GM12878 (cell line): ENCODE measurements at regions not wholly inside any gene's neighbourhood (a gene's known extent, or its start where the extent isn't known, plus 50 kb on each side); places are given as distances from the start of the nearest gene placed in this dataset.

Experiments
- ATAC-seq: fragments of 200-7000 bp; cut with Tn5 transposase; 3 replicates; pipeline ENCODE4 v1.9.1; 2020; ENCODE audit warnings: mild to moderate bottlenecking, moderate library complexity
- BruUV-seq: library from RNA; stranded (reverse); fragments of 400-500 nt; replicated peaks from 2 replicates; lab custom pipeline; 2021; lab: Mats Ljungman, UMichigan
- CTCF ChIA-PET: fragments of 300-600 bp; sonication (Branson Sonifier 250); formaldehyde crosslinking; extraction: SDS; loops from one replicate; lab custom pipeline; 2021; ENCODE audit warnings: inconsistent platforms; lab: Yijun Ruan, JAX
- POLR2A ChIA-PET: fragments of 350-600 bp; formaldehyde crosslinking; extraction: SDS; loops from one replicate; lab custom pipeline; 2021; ENCODE audit warnings: inconsistent platforms; lab: Charles Lee
- RAD21 ChIA-PET: fragments of 300-600 bp; sonication (Branson Sonifier 250); formaldehyde crosslinking; loops from one replicate; lab custom pipeline; 2023; ENCODE audit warnings: antibody characterized with exemption; ENCODE audit not compliant: unreplicated experiment; lab: Charles Lee
- SMC1A ChIA-PET: fragments of 300-600 bp; sonication (Branson Sonifier 250); formaldehyde crosslinking; loops from one replicate; lab custom pipeline; 2023; ENCODE audit not compliant: unreplicated experiment, uncharacterized antibody; lab: Charles Lee
- DNase-seq: peaks from one replicate; pipeline ENCODE4 v3.0.0-alpha.2; 2011; ENCODE audit warnings: low read depth, low spot score
- FAIRE-seq: peaks from 3 replicates; lab custom pipeline; 2011; peaks lifted over from hg19 to GRCh38; lab: Jason Lieb, UNC
- H2AFZ ChIP-seq: 2 replicates; pipeline ENCODE4 v1.6.0; 2011; ENCODE audit warnings: low read depth, low read length, control low read depth; ENCODE audit not compliant: control insufficient read depth
- H3K27ac ChIP-seq: 2 replicates; pipeline ENCODE4 v1.5.1; 2011; ENCODE audit warnings: control low read depth; ENCODE audit not compliant: control insufficient read depth, insufficient read depth
- H3K27me3 ChIP-seq, 2 experiments: replicated peaks in 1 of 2; 2 replicates each; pipeline versions ENCODE4 v1.6.0 to v1.6.1; 2011; ENCODE audit warnings: low read length in 1 of 2; ENCODE audit not compliant: control insufficient read depth in 2 of 2, insufficient read depth in 2 of 2
- H3K36me3 ChIP-seq, 2 experiments: 2 replicates each; pipeline ENCODE4 v1.5.1; 2011; ENCODE audit warnings: low read length in 1 of 2; ENCODE audit not compliant: control insufficient read depth in 2 of 2, insufficient read depth in 2 of 2
- H3K4me1 ChIP-seq: 2 replicates; pipeline ENCODE4 v1.6.1; 2011; ENCODE audit warnings: mild to moderate bottlenecking, low read length, moderate library complexity, mixed read lengths; ENCODE audit not compliant: control insufficient read depth, insufficient read depth
- H3K4me2 ChIP-seq: 2 replicates; pipeline ENCODE4 v1.6.0; 2011; ENCODE audit warnings: control low read depth; ENCODE audit not compliant: control insufficient read depth, insufficient read depth
- H3K4me3 ChIP-seq: fragments of 200-600 bp; sonication (generic); 2 replicates; pipeline ENCODE4 v1.5.1; 2016
- H3K79me2 ChIP-seq: 2 replicates; pipeline ENCODE4 v1.6.0; 2011; ENCODE audit warnings: low read length; ENCODE audit not compliant: control insufficient read depth, insufficient read depth
- H3K9ac ChIP-seq: 2 replicates; pipeline ENCODE4 v1.8.0; 2011; ENCODE audit warnings: low read length, control low read depth, mixed read lengths; ENCODE audit not compliant: control insufficient read depth, insufficient read depth
- H3K9me3 ChIP-seq: replicated peaks from 3 replicates; pipeline ENCODE4 v1.5.1; 2011; ENCODE audit warnings: mild to moderate bottlenecking, low read length; ENCODE audit not compliant: control insufficient read depth, insufficient read depth
- H4K20me1 ChIP-seq: 2 replicates; pipeline ENCODE4 v1.6.0; 2011; ENCODE audit not compliant: control insufficient read depth, insufficient read depth
- ATF2 ChIP-seq: IDR thresholded peaks from 2 replicates; pipeline ENCODE4 v1.6.1; 2012; ENCODE audit warnings: low read length, inconsistent platforms
- BHLHE40 ChIP-seq, 2 experiments: fragments of 450-650 bp in 1 of 2; IDR thresholded peaks; 2 replicates each; pipeline ENCODE4 v1.6.1; 2011 to 2017; ENCODE audit warnings: low read depth in 2 of 2, borderline replicate concordance in 1 of 2, improper control_type of control experiment in 1 of 2, low read length in 1 of 2, mild to moderate bottlenecking in 1 of 2
- CEBPB ChIP-seq, 2 experiments: fragments of 150-350 bp in 1 of 2; IDR thresholded peaks; 2 replicates each; pipeline ENCODE4 v1.6.1; 2012 to 2014; ENCODE audit warnings: low read depth in 2 of 2, low read length in 2 of 2, borderline replicate concordance in 1 of 2, inconsistent platforms in 1 of 2
- CHD4 ChIP-seq: fragments of 200-600 bp; sonication (generic); IDR thresholded peaks from 2 replicates; pipeline ENCODE4 v1.6.1; 2016; ENCODE audit warnings: mild to moderate bottlenecking
- E4F1 ChIP-seq: fragments of 450-650 bp; IDR thresholded peaks from 2 replicates; pipeline ENCODE4 v1.6.1; 2018; ENCODE audit warnings: borderline replicate concordance, mild to moderate bottlenecking; ENCODE audit not compliant: partially characterized antibody
- MXI1 ChIP-seq: fragments of 150-350 bp; IDR thresholded peaks from 2 replicates; pipeline ENCODE4 v1.6.1; 2011; ENCODE audit warnings: low read depth, mild to moderate bottlenecking, inconsistent platforms, low read length, improper control_type of control experiment
- NBN ChIP-seq: fragments of 450-650 bp; IDR thresholded peaks from 2 replicates; pipeline ENCODE4 v1.6.1; 2016
- NFIC ChIP-seq: IDR thresholded peaks from 2 replicates; pipeline ENCODE4 v1.6.1; 2012; ENCODE audit warnings: low read depth, mild to moderate bottlenecking, inconsistent platforms, low read length, moderate library complexity
- NRF1 ChIP-seq: conservative IDR thresholded peaks from 2 replicates; pipeline ENCODE4 v1.6.1; 2011; ENCODE audit warnings: mild to moderate bottlenecking, low read depth, low read length, improper control_type of control experiment
- SMAD5 ChIP-seq: IDR thresholded peaks from 2 replicates; pipeline ENCODE4 v1.6.1; 2016; ENCODE audit warnings: antibody characterized with exemption, low read depth
- TCF12 ChIP-seq: IDR thresholded peaks from 2 replicates; pipeline ENCODE4 v1.6.1; 2011; ENCODE audit warnings: low read depth, mild to moderate bottlenecking, low read length
- TCF3 ChIP-seq: IDR thresholded peaks from 2 replicates; pipeline ENCODE4 v1.6.1; 2012; ENCODE audit warnings: low read depth, mild to moderate bottlenecking, low read length, borderline replicate concordance; ENCODE audit not compliant: insufficient read depth
- WRNIP1 ChIP-seq: IDR thresholded peaks from 2 replicates; pipeline ENCODE4 v1.6.1; 2011; ENCODE audit warnings: low read depth, low read length, improper control_type of control experiment, borderline replicate concordance
- ZBTB4 ChIP-seq: fragments of 450-650 bp; formaldehyde crosslinking; IDR thresholded peaks from 2 replicates; pipeline ENCODE4 v1.4.0; 2022; ENCODE audit warnings: mild to moderate bottlenecking, moderate library complexity
- WGBS: methylation state at CpG from one replicate; pipeline ENCODE4 v1.1.6; 2016; ENCODE audit warnings: low lambda C conversion rate; ENCODE audit not compliant: insufficient replicate concordance, insufficient coverage; ENCODE audit errors: missing lambda C conversion rate; 5-methylcytosine and 5-hydroxymethylcytosine counted together
- in situ Hi-C: fragments of 300-500 bp; cut with MboI; formaldehyde crosslinking; loops from 9 replicates; pipeline ENCODE4 v1.14.3; 2018; ENCODE audit warnings: mixed read lengths
- intact Hi-C: fragments of 100-400 bp; cut with micrococcal nuclease; formaldehyde crosslinking; loops from one replicate; pipeline ENCODE4 v1.14.2; 2022; ENCODE audit not compliant: unreplicated experiment

GRCh38 chr7:81013083-81013817 lies 94.4 kb upstream of the SEMA3C start:
- CTCF ChIA-PET, result interaction anchor here (1.5 kb wide), 1 partner anchor 9 kb away, joined by 4 read pairs; no protein-coding TSS in a partner anchor
- intact Hi-C loops, result no loop called here
- WGBS, result 0% methylated on average over 2 of the region's 2 CpGs
- Histone ChIP-seq H3K79me2 (no peaks in the 10 kb centered on the region), H4K20me1 (no peaks in the 10 kb centered on the region), H3K27me3 (no peaks in the 10 kb centered on the region), H3K36me3 (no peaks in the 10 kb centered on the region), H3K4me3 (no peak overlapping the region), H3K4me2 (no peak overlapping the region), H3K9ac (no peak overlapping the region), H3K9me3 (no peaks in the 10 kb centered on the region), H2AFZ (no peak overlapping the region), H3K27ac (no peak overlapping the region), H3K4me1 (no peaks in the 10 kb centered on the region)
- POLR2A ChIA-PET, result no interaction called here
- ATAC-seq, result no peak
- in situ Hi-C loops, result no loop called here
- DNase-seq, result no peak
- FAIRE-seq, result no peak
- SMC1A ChIA-PET, result interaction anchor here (1.0 kb wide), 1 partner anchor 31 kb away, joined by 3 read pairs; no protein-coding TSS in a partner anchor
- BruUV-seq, result no TSS peak
- RAD21 ChIA-PET, result no interaction called here
- TF ChIP-seq MXI1, result no peak
- no peak for TF ChIP-seq NRF1
- no peak for TF ChIP-seq ATF2
- no peak for TF ChIP-seq WRNIP1
- TF ChIP-seq TCF3, result no peak
- TF ChIP-seq E4F1, result no peak
- TF ChIP-seq NBN, result no peak
- TF ChIP-seq CEBPB (IDR thresholded peaks at IDR 0.05; ENCODE audit: borderline replicate concordance in 1 of 2, low read depth in 2 of 2, low read length in 2 of 2), result no peak
- no peak for TF ChIP-seq TCF12
- no peak for TF ChIP-seq CHD4
- TF ChIP-seq ZBTB4 (CRISPR knock-in tag), result no peak
- no peak for TF ChIP-seq BHLHE40 (IDR thresholded peaks at IDR 0.05; ENCODE audit: borderline replicate concordance in 1 of 2, low read depth in 2 of 2, low read length in 1 of 2)
- no peak for TF ChIP-seq SMAD5
- no peak for TF ChIP-seq NFIC
